Tibial nerve (tissue), 4 donors: ENCODE measurements at regions not wholly inside any gene's neighbourhood (a gene's known extent, or its start where the extent isn't known, plus 50 kb on each side); places are given as distances from the start of the nearest gene placed in this dataset.

Experiments
- EP300 ChIP-seq, 2 donors: sonication (generic); formaldehyde crosslinking; IDR thresholded peaks; one replicate each; pipeline ENCODE4 v1.6.1; 2017; ENCODE audit warnings: antibody characterized with exemption in 2 of 2, mild to moderate bottlenecking in 1 of 2
- TF ChIP-seq, protein P1 (sequence below), 5 experiments: fragments of 200-600 bp in 3 of 5; fragments of 450-650 bp in 2 of 5; sonication (generic) in 3 of 5; IDR thresholded peaks; one replicate each; pipeline ENCODE4 v1.5.1; 2016 to 2019; ENCODE audit warnings: antibody characterized with exemption in 5 of 5, mild to moderate bottlenecking in 3 of 5, moderate library complexity in 2 of 5

DNA sequence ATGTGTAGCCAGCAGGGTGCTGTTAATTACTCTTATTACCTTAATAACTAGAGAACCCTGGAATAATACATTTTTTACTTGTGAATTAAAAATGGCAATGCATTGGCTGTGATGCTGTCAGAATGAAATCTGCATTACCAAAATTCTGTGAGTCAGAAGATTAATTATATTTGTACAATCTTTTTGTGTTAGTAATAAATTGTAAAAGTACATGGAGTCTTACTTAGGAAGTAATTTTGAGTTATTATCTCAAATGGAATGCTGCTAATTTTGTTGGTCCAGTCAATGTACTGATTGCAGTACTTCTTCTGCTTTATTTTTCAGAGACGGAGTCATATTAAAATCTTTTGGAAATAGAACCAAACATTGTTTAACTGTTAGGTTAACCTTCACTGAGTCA, 152.0 kb upstream of the SLC10A2 start:
- no peak for TF ChIP-seq EP300 (IDR thresholded peaks at IDR 0.05)
- TF ChIP-seq, protein P1, sequence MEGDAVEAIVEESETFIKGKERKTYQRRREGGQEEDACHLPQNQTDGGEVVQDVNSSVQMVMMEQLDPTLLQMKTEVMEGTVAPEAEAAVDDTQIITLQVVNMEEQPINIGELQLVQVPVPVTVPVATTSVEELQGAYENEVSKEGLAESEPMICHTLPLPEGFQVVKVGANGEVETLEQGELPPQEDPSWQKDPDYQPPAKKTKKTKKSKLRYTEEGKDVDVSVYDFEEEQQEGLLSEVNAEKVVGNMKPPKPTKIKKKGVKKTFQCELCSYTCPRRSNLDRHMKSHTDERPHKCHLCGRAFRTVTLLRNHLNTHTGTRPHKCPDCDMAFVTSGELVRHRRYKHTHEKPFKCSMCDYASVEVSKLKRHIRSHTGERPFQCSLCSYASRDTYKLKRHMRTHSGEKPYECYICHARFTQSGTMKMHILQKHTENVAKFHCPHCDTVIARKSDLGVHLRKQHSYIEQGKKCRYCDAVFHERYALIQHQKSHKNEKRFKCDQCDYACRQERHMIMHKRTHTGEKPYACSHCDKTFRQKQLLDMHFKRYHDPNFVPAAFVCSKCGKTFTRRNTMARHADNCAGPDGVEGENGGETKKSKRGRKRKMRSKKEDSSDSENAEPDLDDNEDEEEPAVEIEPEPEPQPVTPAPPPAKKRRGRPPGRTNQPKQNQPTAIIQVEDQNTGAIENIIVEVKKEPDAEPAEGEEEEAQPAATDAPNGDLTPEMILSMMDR (IDR thresholded peaks at IDR 0.05) = no peak
